ENCODE measurements at regions not wholly inside any gene's neighbourhood (a gene's known extent, or its start where the extent isn't known, plus 50 kb on each side); places are given as distances from the start of the nearest gene placed in this dataset.

DNA sequence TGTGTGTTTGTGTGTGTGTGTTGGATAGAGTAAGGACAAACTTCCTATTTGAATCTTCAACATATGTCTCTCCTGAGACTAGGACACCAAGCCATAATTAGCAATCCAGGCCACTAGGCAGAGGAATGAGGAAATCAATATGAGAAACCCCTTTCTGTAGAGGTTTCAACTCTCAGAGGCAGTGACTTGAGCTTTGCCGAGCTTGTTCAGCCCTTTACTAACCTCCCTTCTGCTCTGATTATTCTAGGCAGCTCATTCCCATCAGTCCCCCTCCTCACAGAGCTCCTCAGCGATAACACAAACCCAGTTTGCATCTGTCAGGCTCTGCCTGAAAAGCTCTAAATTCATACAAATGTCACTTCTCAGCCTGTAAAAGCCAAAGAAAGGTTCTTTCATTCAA is 1030.3 kb downstream of the CDH8 start:
- TF ChIP-seq GATA2 (IDR thresholded peaks at IDR 0.05; ENCODE audit: low read depth, low read length), result no peak
- TF ChIP-seq GATA3 (IDR thresholded peaks at IDR 0.05; ENCODE audit: low read depth, low read length), result no peak

GRCh38 chr16:61002479-61003204 is 1033.6 kb downstream of the CDH8 start:
- no peak for TF ChIP-seq GATA2 (IDR thresholded peaks at IDR 0.05; ENCODE audit: low read depth, low read length)
- no peak for TF ChIP-seq GATA3 (IDR thresholded peaks at IDR 0.05; ENCODE audit: low read depth, low read length)

- TF ChIP-seq GATA3 (IDR thresholded peaks at IDR 0.05; ENCODE audit: low read depth, low read length), result no peak
- no peak for TF ChIP-seq GATA2 (IDR thresholded peaks at IDR 0.05; ENCODE audit: low read depth, low read length)
Measured at GRCh38 chr16:60991886-60992285, 1044.4 kb downstream of the CDH8 start.

- TF ChIP-seq GATA3 (IDR thresholded peaks at IDR 0.05; ENCODE audit: low read depth, low read length) (no peak), GATA2 (IDR thresholded peaks at IDR 0.05; ENCODE audit: low read depth, low read length) (no peak)
Measured at GRCh38 chr16:60989592-60989991, 1046.6 kb downstream of the CDH8 start.

GRCh38 chr16:60979119-60979518 is 1057.1 kb downstream of the CDH8 start:
- no peak for TF ChIP-seq GATA2 (IDR thresholded peaks at IDR 0.05; ENCODE audit: low read depth, low read length)
- no peak for TF ChIP-seq GATA3 (IDR thresholded peaks at IDR 0.05; ENCODE audit: low read depth, low read length)

- TF ChIP-seq GATA3 (IDR thresholded peaks at IDR 0.05; ENCODE audit: low read depth, low read length), result no peak
- no peak for TF ChIP-seq GATA2 (IDR thresholded peaks at IDR 0.05; ENCODE audit: low read depth, low read length)
Measured at GRCh38 chr16:60949800-60950199, 1086.4 kb downstream of the CDH8 start.

- TF ChIP-seq GATA2 (IDR thresholded peaks at IDR 0.05; ENCODE audit: low read depth, low read length), result no peak
- no peak for TF ChIP-seq GATA3 (IDR thresholded peaks at IDR 0.05; ENCODE audit: low read depth, low read length)
Measured at GRCh38 chr16:60945225-60945624, 1091.0 kb downstream of the CDH8 start.

GRCh38 chr16:60932600-60932999 is 1103.6 kb downstream of the CDH8 start:
- TF ChIP-seq GATA2 (IDR thresholded peaks at IDR 0.05; ENCODE audit: low read depth, low read length) (no peak), GATA3 (IDR thresholded peaks at IDR 0.05; ENCODE audit: low read depth, low read length) (no peak)

- TF ChIP-seq GATA2 (IDR thresholded peaks at IDR 0.05; ENCODE audit: low read depth, low read length) (no peak), GATA3 (IDR thresholded peaks at IDR 0.05; ENCODE audit: low read depth, low read length) (no peak)
Measured at GRCh38 chr16:60930291-60930690, 1105.9 kb downstream of the CDH8 start.

- TF ChIP-seq GATA3 (IDR thresholded peaks at IDR 0.05; ENCODE audit: low read depth, low read length), result no peak
- TF ChIP-seq GATA2 (IDR thresholded peaks at IDR 0.05; ENCODE audit: low read depth, low read length), result no peak
Measured at GRCh38 chr16:60922920-60923319, 1113.3 kb downstream of the CDH8 start.

DNA sequence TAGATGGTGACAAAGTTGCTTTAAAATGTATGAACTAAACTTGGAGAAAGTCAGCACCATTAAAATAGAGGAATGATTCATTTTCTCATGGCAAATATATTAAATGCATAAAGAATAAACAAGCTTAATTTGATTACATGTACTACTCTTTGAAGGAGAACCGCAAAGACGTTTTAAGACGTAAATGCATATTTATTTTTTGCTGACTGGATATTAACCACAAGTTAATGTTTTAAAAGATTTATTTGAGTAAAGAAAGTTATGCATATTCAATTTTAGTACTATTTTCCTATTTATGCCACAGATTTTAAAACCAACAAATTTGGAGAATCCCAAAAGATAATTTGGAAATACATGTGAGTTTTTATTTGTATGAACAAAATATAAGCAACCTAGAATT is 1121.9 kb downstream of the CDH8 start:
- TF ChIP-seq GATA2 (IDR thresholded peaks at IDR 0.05; ENCODE audit: low read depth, low read length) (no peak), GATA3 (IDR thresholded peaks at IDR 0.05; ENCODE audit: low read depth, low read length) (no peak)

GRCh38 chr16:60907645-60908044 is 1128.6 kb downstream of the CDH8 start:
- no peak for TF ChIP-seq GATA3 (IDR thresholded peaks at IDR 0.05; ENCODE audit: low read depth, low read length)
- no peak for TF ChIP-seq GATA2 (IDR thresholded peaks at IDR 0.05; ENCODE audit: low read depth, low read length)

- TF ChIP-seq GATA2 (IDR thresholded peaks at IDR 0.05; ENCODE audit: low read depth, low read length), result no peak
- TF ChIP-seq GATA3 (IDR thresholded peaks at IDR 0.05; ENCODE audit: low read depth, low read length), result no peak
Measured at GRCh38 chr16:60905811-60906210, 1130.4 kb downstream of the CDH8 start.

GRCh38 chr16:60902114-60902513 is 1134.1 kb downstream of the CDH8 start:
- no peak for TF ChIP-seq GATA2 (IDR thresholded peaks at IDR 0.05; ENCODE audit: low read depth, low read length)
- no peak for TF ChIP-seq GATA3 (IDR thresholded peaks at IDR 0.05; ENCODE audit: low read depth, low read length)

DNA sequence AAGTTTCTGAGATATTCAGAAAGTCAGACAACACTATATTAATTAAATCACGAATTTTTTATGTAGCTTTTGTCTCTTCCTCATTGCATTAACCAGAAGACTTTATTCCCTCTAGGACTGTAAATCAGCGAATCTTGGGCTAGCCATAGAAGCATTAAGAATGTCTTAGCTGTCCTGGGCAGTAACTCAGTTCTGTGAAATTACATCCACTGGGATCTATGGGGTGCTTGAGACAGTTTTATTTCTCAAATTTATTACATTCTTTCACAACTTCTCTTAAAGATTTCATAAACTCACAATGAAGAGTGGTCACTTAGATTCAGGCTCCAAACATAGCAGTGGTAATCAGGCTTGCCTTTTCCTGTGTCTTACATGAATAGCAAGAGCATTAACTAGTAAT is 1153.4 kb downstream of the CDH8 start:
- TF ChIP-seq GATA2 (IDR thresholded peaks at IDR 0.05; ENCODE audit: low read depth, low read length), result no peak

DNA sequence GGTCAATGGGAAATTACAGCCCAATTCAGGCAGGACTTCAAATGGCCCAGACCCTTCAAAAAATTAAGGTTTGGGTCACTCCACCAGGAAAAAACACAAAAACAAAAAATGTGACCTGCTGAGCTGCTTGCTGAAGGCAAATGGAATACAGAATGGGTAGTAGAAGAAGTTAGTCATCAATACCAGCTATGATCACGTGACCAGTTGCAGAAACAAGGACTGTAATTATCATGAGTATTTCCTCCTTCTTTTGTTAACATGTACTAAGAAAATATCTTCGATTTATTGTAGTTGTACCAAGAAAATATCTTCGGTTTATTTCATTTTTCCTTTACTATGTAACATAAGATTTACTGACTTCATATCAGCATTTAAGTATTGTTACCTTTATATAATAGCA is 1183.6 kb downstream of the CDH8 start:
- no peak for TF ChIP-seq GATA3 (IDR thresholded peaks at IDR 0.05; ENCODE audit: low read depth, low read length)
- TF ChIP-seq GATA2 (IDR thresholded peaks at IDR 0.05; ENCODE audit: low read depth, low read length), result no peak

Measured in SH-SY5Y (cell line).